IMR-90 (cell line): ENCODE measurements at regions not wholly inside any gene's neighbourhood (a gene's known extent, or its start where the extent isn't known, plus 50 kb on each side); places are given as distances from the start of the nearest gene placed in this dataset.

Experiments used
- CTCF ChIP-seq: conservative IDR thresholded peaks from 2 replicates; pipeline ENCODE4 v1.5.1; 2012; ENCODE audit warnings: mild to moderate bottlenecking, low read depth, low read length, improper control_type of control experiment
- MAZ ChIP-seq: IDR thresholded peaks from 2 replicates; pipeline ENCODE4 v1.6.1; 2012; ENCODE audit warnings: low read depth, mild to moderate bottlenecking, low read length, improper control_type of control experiment, moderate library complexity, borderline replicate concordance
- RAD21 ChIP-seq: IDR thresholded peaks from 2 replicates; pipeline ENCODE4 v1.6.1; 2012; ENCODE audit warnings: low read length, improper control_type of control experiment
- RCOR1 ChIP-seq: IDR thresholded peaks from 2 replicates; pipeline ENCODE4 v1.6.1; 2012; ENCODE audit warnings: mild to moderate bottlenecking, low read length, improper control_type of control experiment; ENCODE audit not compliant: insufficient replicate concordance
- RFX5 ChIP-seq: IDR thresholded peaks from 2 replicates; pipeline ENCODE4 v1.8.0; 2012; ENCODE audit warnings: low read depth, mild to moderate bottlenecking, low read length, moderate library complexity
- USF2 ChIP-seq: fragments of 150-350 bp; IDR thresholded peaks from 2 replicates; pipeline ENCODE4 v1.6.1; 2017; ENCODE audit warnings: mild to moderate bottlenecking, antibody characterized with exemption, low read length, low read depth

GRCh38 chr16:26457095-26457494, 609.6 kb upstream of the C16orf82 start:
- TF ChIP-seq USF2 (no peak), CTCF (no peak), RAD21 (no peak), RCOR1 (no peak), MAZ (no peak), RFX5 (no peak)
